Activated T-cell treated with anti-CD3 and anti-CD28 coated beads, Interleukin-2, amount 50 U/mL, for 48 hours (primary cell): ENCODE measurements at regions not wholly inside any gene's neighbourhood (a gene's known extent, or its start where the extent isn't known, plus 50 kb on each side); places are given as distances from the start of the nearest gene placed in this dataset.

Experiments used
- DNase-seq, 2 experiments: peaks; one replicate each; pipeline ENCODE4 v3.0.0-alpha.2; 2020

- no peak for DNase-seq
Measured at GRCh38 chr9:1598270-1598669, 416.9 kb upstream of the SMARCA2 start.

DNA sequence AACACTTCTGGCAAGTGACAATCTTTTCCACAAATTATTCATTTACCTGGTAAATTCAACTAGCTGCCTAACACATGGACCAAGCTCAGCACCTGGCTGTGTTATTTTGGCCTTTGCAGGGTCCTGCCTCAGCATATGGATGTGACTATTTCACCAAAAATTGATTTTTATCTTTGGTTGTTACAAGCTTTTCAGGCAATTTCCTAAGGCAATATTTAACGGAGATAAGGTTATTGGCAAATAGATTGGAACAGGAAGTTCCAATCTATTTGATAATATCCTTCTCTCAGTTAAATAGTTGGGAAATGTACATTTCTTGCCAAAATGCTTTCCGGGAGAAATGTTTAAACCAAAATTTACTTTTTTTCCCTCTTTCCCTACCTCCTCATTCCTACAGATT, 415.2 kb upstream of the SMARCA2 start:
- DNase-seq: no peak

- no peak for DNase-seq
Measured at GRCh38 chr9:1604942-1605560, 410.1 kb upstream of the SMARCA2 start.

- no peak for DNase-seq
Measured at GRCh38 chr9:1606253-1606652, 408.9 kb upstream of the SMARCA2 start.

DNA sequence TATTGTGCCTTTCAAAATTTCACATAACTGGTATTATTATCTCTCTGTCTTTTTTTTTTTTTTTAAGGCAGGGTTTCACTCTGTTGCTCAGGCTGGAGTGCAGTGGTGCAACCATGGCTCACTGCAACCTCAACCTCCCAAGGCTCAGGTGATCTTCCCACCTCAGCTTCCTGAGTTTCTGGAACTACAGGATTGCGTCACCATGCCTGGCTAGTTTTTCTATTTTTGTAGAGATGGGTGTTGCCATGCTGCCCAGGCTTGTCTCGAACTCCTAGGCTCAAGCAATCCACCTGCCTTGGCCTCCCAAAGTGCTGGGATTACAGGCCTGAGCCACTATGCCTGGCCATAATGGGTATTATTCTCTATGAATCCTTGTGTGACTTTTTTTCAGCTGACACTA, 402.3 kb upstream of the SMARCA2 start:
- DNase-seq: no peak

GRCh38 chr9:1617419-1617818, 397.7 kb upstream of the SMARCA2 start:
- DNase-seq: no peak

GRCh38 chr9:1619915-1620710, 395.0 kb upstream of the SMARCA2 start:
- no peak for DNase-seq

DNA sequence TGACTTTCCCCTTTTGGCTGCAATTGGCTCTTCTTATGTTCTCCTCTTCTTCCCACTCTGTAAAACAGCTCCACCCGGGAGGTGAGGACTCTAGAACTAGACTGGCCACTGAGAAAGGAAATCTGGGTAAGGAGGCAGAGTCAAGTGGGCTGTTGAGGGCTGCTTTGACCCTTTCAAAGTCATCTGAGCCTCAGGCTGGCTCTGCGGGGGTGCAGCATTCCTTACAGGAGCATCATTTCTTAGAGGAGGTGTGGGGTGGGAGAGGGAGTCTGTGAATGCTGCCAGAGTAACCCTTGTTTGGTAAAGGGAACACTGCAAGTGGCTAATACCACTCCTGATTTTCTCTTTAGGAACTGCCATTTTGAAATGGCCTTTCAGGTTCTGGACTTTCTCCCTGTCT, 377.7 kb upstream of the SMARCA2 start:
- DNase-seq: no peak

DNA sequence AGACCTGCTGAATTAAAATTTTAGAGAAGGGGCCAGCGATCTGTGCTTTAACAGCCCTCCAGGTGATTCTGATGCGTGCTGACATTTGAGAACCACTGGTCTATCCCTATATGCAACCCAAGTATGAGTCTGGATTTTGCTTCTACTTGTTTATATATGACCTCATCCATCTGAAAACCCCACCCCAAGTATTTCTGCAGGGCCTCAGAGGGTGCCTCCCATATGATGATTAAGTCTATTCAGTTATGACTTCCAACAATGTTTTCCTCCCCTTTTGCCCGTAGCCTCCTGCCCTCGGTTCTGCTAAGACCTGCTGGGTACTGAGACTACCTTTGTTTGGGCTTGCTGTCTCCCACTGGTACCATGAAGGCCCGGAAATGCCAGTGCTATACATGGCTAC, 376.0 kb upstream of the SMARCA2 start:
- no peak for DNase-seq

DNA sequence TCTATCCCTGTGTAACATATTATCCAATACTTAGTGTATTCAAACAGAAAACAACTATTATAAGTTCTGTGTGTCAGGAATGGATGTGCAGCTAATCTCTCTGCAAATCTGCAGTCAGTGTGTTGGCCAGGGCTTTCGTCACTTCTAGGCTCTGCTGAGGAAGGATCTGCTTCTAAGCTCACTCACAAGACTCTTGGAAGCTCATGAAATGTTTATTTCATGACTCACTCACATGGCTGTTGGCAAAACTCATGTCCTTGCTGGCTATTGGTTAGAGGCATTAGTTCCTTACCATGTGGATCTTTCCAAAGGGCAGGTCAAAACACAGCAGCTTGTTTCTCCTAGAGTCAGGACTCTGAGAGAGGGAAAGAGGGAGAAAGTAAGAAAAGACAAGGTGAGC, 367.4 kb upstream of the SMARCA2 start:
- DNase-seq: no peak

- DNase-seq: no peak
Measured at GRCh38 chr9:1653282-1653681, 361.9 kb upstream of the SMARCA2 start.

DNA sequence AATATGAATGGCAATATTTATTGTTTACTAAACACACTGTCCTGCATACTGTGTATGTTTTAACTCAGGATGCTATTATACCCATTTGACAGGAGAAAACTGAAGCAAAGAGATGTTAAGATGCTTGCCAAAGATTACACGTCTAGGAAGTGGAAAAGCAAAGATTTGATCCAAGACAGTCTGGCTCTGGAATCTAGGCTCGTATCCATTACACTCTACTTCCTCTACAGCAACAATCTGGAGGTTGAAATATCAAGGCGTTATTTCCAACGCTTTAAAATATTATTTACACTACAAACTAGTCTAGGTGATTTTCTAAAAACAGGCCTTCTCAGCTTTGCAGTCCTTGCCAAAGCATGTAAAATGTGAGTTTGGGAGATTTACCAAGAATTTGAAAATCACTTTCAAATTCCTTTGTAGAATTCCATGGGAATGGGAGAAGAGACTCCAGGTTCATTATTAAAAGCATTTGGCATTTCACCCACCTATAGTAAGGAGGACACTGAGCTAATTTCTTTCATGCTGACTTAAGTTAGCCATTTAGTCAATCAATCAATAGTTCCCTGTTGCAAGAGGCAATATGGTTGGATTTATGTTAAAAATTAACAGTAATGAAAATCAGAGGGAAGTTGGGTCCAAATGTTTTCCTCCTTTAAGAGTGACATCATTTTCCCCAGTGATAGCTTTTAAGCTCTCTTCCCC, 356.3 kb upstream of the SMARCA2 start:
- no peak for DNase-seq

- DNase-seq: no peak
Measured at GRCh38 chr9:1659363-1659690, 355.8 kb upstream of the SMARCA2 start.

DNA sequence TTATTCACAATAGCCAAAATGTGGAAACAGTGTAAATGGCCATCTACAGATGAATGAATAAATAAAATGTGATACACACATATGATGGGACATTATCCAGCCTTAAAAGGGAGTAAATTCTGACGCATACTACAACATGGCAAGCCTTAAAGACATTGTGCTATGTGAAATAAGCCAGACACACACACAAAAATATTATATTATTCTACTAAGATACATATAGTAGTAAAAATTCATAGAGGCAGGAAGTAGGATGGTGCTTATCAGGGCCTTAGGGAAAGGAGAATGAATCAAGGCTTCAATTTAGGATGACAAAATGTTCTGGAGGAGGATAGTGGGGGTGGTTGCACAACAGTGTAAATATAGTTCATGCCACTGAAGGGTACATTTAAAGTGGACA, 346.7 kb upstream of the SMARCA2 start:
- no peak for DNase-seq

DNA sequence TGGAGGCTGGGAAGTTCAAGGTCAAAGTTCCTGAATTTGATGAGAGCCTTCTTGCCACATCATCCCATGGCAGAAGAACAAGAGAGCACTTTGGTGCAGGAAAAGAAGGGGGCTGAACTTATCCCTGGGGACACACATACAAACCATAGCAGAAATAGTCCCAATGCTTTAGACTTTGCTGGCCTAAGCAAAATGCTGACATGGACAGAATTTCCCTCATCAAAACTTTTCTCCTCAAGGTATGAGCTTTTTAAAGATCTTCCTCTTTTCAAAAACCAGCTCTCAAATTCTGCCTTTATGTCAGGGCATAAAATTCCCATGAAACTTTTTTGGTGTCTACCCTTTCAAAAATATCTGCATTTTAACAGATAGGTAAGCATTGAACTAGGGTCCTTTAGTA, 341.8 kb upstream of the SMARCA2 start:
- no peak for DNase-seq

DNA sequence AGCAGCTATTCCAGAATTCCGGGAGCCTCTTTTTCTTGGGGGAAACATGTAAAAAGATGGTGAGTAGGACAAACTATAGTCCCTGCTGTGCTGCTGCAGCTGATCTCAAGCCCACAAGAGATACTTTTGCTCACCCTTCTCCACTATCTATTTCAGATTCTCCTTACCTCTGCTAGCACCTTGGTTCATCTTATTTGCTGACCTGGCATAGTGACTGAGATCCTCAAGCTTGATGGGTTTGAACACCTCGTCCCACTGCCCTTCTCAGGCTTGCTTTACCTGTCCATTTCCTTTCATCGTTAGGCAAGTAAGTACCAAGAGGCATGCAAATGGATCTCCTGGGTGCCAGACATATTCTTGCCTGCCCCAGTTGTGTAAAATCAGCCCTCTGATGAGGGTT, 338.4 kb upstream of the SMARCA2 start:
- no peak for DNase-seq

- no peak for DNase-seq
Measured at GRCh38 chr9:1683951-1684350, 331.2 kb upstream of the SMARCA2 start.

GRCh38 chr9:1698991-1699390, 316.2 kb upstream of the SMARCA2 start:
- DNase-seq: no peak

- DNase-seq: no peak
Measured at GRCh38 chr9:1701113-1701512, 314.0 kb upstream of the SMARCA2 start.

DNA sequence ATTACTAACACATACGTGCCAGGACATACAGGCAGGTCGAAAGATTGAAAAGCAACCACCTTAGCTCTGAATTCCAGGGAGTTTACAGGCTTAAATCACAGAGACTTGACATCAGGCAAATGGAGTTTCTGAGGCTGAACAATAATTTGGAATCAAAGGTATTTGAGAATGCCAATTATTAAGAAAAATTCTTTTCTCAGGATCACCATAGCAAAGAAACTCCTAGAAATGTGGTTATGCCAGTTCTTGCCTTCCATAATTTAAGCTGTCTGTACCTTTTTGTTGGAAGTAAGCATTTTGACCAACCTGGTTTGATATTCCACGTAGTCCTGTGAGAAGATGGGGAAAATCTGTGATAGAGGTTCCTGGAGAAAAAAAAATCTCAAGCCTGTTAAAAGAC, 312.4 kb upstream of the SMARCA2 start:
- DNase-seq: no peak

- DNase-seq: no peak
Measured at GRCh38 chr9:1707291-1707690, 307.9 kb upstream of the SMARCA2 start.

DNA sequence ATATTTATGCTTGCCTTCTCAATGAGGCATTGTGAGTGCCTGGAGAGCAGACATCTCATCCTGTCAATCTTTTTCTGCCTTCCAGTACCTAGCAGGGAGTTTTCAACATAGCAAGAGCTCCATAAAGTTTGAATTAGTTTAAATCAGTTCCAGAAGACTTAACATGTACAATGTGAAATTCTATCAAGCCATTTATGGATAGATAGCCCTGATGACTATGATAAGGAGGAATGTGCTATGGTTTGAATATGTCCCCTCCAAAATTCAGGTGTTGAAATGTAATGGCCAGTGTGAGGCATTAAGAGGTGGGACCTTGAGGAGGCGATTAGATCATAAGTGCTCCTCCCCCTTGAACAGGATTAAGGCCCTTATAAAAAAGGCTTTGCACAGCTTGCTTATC, 306.9 kb upstream of the SMARCA2 start:
- DNase-seq: no peak

DNA sequence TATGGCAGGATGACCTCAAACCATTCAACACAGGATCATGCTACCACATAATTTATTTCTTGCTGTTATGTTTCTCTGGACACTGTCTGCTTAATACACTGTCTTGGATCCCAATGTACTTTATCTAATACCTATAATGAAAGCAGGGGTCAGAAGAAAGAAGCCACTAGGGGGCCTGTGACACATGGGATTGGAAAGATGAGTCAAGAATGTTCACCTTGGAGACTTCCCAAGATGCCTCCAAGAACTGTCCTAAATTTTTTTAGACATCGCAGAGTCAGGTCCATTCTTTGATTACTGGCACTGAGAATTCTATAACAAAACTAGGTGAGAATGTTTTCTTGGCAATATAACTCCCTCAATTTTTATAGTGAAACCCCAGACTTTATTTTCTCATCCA, 305.8 kb upstream of the SMARCA2 start:
- DNase-seq: no peak

GRCh38 chr9:1712861-1713450, 302.2 kb upstream of the SMARCA2 start:
- DNase-seq: no peak
